ENCODE measurements at regions not wholly inside any gene's neighbourhood (a gene's known extent, or its start where the extent isn't known, plus 50 kb on each side); places are given as distances from the start of the nearest gene placed in this dataset.

GRCh38 chr4:133390198-133390855, 241.2 kb downstream of the PCDH10 start:
- Mint-ChIP-seq H3K4me1 (no peaks in the 10 kb centered on the region), H3K9me3 (peaks cover 2% of the 10 kb centered on the region), H3K27ac (no peak overlapping the region), H3K36me3 (no peaks in the 10 kb centered on the region), H3K4me3 (no peak overlapping the region)
- ATAC-seq: no peak
- DNase-seq (ENCODE audit: low spot score in 2 of 2): no peak

- peaks cover 4% of the 10 kb centered on the region for H3K9me3 Mint-ChIP-seq
Measured at GRCh38 chr4:133389029-133389428, 239.9 kb downstream of the PCDH10 start.

GRCh38 chr4:133385161-133385954, 236.3 kb downstream of the PCDH10 start:
- no peak for DNase-seq (ENCODE audit: low spot score in 2 of 2)
- ATAC-seq: no peak
- H3K9me3 Mint-ChIP-seq: peaks cover 4% of the 10 kb centered on the region
- H3K27ac Mint-ChIP-seq: no peak overlapping the region
- no peak overlapping the region for H3K4me3 Mint-ChIP-seq
- H3K36me3 Mint-ChIP-seq: no peaks in the 10 kb centered on the region
- H3K4me1 Mint-ChIP-seq: no peaks in the 10 kb centered on the region

More at GRCh38 chr4:133389029-133389428, 239.9 kb downstream of the PCDH10 start:
- DNase-seq (ENCODE audit: low spot score in 2 of 2) (no peak), ATAC-seq (no peak)
- H3K36me3 Mint-ChIP-seq: no peaks in the 10 kb centered on the region
- H3K4me1 Mint-ChIP-seq: no peaks in the 10 kb centered on the region
- H3K27ac Mint-ChIP-seq: no peak overlapping the region
- no peak overlapping the region for H3K4me3 Mint-ChIP-seq

DNA sequence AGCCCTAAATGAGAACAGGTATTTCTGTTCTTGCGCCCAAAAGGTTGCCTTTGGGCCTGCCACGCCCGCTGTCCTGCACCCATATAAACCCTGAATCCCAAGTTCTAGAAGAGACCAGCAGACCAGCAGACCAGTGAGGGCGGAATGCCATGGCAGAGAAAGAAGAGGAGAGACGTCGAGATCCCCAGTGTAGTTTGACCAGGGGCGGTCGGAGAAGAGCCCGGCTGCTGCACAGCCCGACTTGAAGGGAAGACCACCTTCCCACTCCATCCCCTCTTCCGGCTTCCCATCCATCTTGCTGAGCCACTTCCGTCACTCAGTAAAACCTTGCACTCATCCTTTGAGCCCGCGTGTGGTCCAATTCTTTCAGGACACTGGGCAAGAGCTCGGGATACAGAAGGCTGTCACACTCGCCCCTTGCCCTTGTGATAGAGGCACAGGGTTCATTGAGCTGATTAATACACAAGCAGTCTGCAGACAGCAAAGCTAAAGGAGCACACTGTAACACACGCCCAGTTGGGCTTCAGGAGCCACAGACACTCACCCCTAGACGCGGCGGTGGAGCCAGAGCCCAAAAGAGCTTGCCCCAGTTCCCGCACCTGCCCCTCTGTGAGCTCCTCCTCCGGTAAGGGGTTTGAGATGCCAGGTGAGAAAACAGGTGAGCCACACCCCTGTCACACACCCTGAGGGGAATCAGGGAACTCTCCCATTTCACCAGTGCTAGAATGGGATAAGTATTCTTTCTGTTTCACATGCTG, 230.8 kb downstream of the PCDH10 start:
- DNase-seq (ENCODE audit: low spot score in 2 of 2) (no peak), ATAC-seq (no peak)
- peaks cover 25% of the 10 kb centered on the region for H3K9me3 Mint-ChIP-seq
- H3K4me3 Mint-ChIP-seq: no peak overlapping the region
- H3K27ac Mint-ChIP-seq: no peak overlapping the region
- no peaks in the 10 kb centered on the region for H3K36me3 Mint-ChIP-seq
- no peaks in the 10 kb centered on the region for H3K4me1 Mint-ChIP-seq

DNA sequence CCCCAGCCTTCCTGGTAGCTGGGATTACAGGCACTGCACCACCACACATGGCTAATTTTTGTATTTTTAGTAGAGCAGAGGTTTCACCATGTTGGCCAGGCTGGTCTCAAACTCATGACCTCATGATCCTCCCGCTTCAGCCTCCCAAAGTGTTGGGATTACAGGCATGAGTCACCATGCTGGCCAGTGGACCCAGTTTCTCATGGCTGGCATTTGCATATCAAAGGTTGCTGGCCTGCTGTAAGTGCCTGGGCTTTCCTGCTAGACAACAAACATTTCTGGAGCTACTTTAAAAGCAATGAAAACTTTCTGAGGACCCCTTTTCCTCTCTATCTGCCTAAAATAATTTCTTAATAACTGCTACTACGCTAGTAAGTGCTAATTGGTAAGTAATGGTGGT, 228.2 kb downstream of the PCDH10 start:
- no peak overlapping the region for H3K27ac Mint-ChIP-seq
- ATAC-seq (no peak), DNase-seq (ENCODE audit: low spot score in 2 of 2) (no peak)
- H3K36me3 Mint-ChIP-seq: no peaks in the 10 kb centered on the region
- H3K4me3 Mint-ChIP-seq: no peak overlapping the region
- peaks cover 23% of the 10 kb centered on the region for H3K9me3 Mint-ChIP-seq
- H3K4me1 Mint-ChIP-seq: no peaks in the 10 kb centered on the region

DNA sequence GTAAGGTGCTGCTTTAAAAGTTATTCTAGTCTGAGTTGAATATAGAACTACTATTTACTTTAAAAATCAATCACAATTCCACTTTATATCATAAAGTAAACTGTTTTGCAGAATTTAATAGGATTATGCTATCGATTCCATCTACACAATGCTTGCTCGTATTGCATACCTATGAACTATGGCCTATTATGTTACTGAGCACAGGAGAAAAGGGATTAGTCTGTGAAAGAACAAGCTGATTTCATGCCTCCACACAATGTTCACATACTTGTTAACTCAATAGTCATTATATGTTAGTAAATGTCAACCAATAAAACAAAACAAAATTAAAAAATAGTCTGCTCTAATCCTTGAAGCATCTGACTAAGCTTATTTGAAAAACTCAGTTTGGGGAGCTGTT, 223.6 kb downstream of the PCDH10 start:
- H3K27ac Mint-ChIP-seq: no peak overlapping the region
- H3K36me3 Mint-ChIP-seq: no peaks in the 10 kb centered on the region
- H3K4me3 Mint-ChIP-seq: no peak overlapping the region
- peaks cover 5% of the 10 kb centered on the region for H3K9me3 Mint-ChIP-seq
- H3K4me1 Mint-ChIP-seq: no peaks in the 10 kb centered on the region
- DNase-seq (ENCODE audit: low spot score in 2 of 2): no peak
- no peak for ATAC-seq

- Mint-ChIP-seq H3K9me3 (peaks cover 29% of the 10 kb centered on the region), H3K4me1 (no peaks in the 10 kb centered on the region), H3K4me3 (no peak overlapping the region), H3K36me3 (no peaks in the 10 kb centered on the region), H3K27ac (no peak overlapping the region)
- ATAC-seq (no peak), DNase-seq (ENCODE audit: low spot score in 2 of 2) (no peak)
Measured at GRCh38 chr4:133355633-133356032, 206.5 kb downstream of the PCDH10 start.

DNA sequence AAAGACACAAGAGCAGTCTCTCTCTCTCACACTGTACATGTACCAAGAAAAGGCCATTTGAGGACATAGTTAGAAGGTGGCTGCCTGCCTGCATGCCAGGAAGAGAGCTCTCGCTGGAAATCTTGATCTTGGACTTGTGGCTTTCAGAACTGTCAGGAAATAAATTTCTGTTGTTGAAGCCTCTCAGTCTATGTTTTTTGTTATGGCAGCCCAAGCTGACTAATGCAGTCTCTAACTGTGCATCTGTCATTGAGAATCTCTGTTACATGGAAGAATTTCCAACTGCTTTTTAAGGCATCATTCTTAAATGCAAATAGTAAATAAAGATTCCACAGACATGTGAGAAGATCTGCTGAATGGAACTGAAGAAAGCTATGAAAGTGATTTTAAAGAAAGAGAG, 198.3 kb downstream of the PCDH10 start:
- no peak for ATAC-seq
- DNase-seq (ENCODE audit: low spot score in 2 of 2): no peak
- H3K36me3 Mint-ChIP-seq: no peaks in the 10 kb centered on the region
- no peak overlapping the region for H3K27ac Mint-ChIP-seq
- peaks cover 19% of the 10 kb centered on the region for H3K9me3 Mint-ChIP-seq
- no peaks in the 10 kb centered on the region for H3K4me1 Mint-ChIP-seq
- no peak overlapping the region for H3K4me3 Mint-ChIP-seq

GRCh38 chr4:133324491-133324890, 175.4 kb downstream of the PCDH10 start:
- H3K27ac Mint-ChIP-seq: no peak overlapping the region
- H3K9me3 Mint-ChIP-seq: peaks cover 19% of the 10 kb centered on the region
- H3K36me3 Mint-ChIP-seq: no peaks in the 10 kb centered on the region
- DNase-seq (ENCODE audit: low spot score in 2 of 2) (no peak), ATAC-seq (no peak)
- no peak overlapping the region for H3K4me3 Mint-ChIP-seq
- H3K4me1 Mint-ChIP-seq: no peaks in the 10 kb centered on the region

GRCh38 chr4:133323670-133324069, 174.6 kb downstream of the PCDH10 start:
- no peaks in the 10 kb centered on the region for H3K36me3 Mint-ChIP-seq
- no peak overlapping the region for H3K4me3 Mint-ChIP-seq
- no peaks in the 10 kb centered on the region for H3K4me1 Mint-ChIP-seq
- no peak for DNase-seq (ENCODE audit: low spot score in 2 of 2)
- no peak overlapping the region for H3K27ac Mint-ChIP-seq
- ATAC-seq: no peak
- peaks cover 15% of the 10 kb centered on the region for H3K9me3 Mint-ChIP-seq

GRCh38 chr4:133320576-133321170, 171.6 kb downstream of the PCDH10 start:
- no peak for ATAC-seq
- peaks cover 12% of the 10 kb centered on the region for H3K9me3 Mint-ChIP-seq
- DNase-seq (ENCODE audit: low spot score in 2 of 2): no peak
- H3K4me1 Mint-ChIP-seq: no peaks in the 10 kb centered on the region
- no peaks in the 10 kb centered on the region for H3K36me3 Mint-ChIP-seq
- H3K4me3 Mint-ChIP-seq: no peak overlapping the region
- no peak overlapping the region for H3K27ac Mint-ChIP-seq

DNA sequence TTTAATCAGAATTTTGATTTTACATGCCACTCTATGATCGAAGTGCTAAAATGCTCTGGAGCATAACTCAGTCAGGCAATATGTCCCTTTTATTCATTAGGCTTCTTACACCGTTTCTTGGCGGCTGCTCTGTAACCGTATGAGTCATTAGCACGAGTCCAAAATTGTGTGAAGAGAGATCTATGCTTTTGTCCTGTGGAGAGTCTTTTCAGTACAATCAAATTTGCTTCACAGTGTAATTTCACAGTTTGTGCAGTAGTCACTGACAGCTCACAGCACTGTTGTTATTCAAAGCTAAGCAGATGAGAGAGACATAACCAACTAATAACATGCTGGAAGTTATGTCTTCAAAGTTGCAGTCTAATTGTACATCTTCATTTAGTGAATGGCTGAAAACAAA, 167.8 kb downstream of the PCDH10 start:
- ATAC-seq (no peak), DNase-seq (ENCODE audit: low spot score in 2 of 2) (no peak)
- Mint-ChIP-seq H3K36me3 (no peaks in the 10 kb centered on the region), H3K9me3 (peaks cover 7% of the 10 kb centered on the region), H3K4me1 (no peaks in the 10 kb centered on the region), H3K4me3 (no peak overlapping the region), H3K27ac (no peak overlapping the region)

DNA sequence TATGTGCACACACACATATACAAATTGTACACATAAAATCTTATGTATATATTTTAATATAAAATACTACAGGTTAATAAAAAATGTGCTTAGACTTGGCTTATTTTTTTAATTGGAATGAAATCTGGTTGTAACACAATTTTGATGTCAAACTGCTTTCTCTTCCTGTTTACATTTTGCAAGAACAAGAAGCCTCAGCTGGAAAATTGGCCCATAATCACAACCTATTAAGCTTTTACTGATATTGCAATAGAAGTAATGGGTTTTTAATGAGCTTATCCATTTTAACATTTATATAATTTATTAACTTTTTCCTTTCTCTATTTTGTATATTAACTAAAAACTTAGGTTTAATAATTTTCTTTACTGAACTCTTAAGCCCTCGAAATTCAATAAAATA, 165.9 kb downstream of the PCDH10 start:
- Mint-ChIP-seq H3K36me3 (no peaks in the 10 kb centered on the region), H3K4me3 (no peak overlapping the region), H3K4me1 (no peaks in the 10 kb centered on the region), H3K27ac (no peak overlapping the region), H3K9me3 (peaks cover 11% of the 10 kb centered on the region)
- ATAC-seq (no peak), DNase-seq (ENCODE audit: low spot score in 2 of 2) (no peak)

- ATAC-seq (no peak), DNase-seq (ENCODE audit: low spot score in 2 of 2) (no peak)
- Mint-ChIP-seq H3K4me3 (no peak overlapping the region), H3K27ac (no peak overlapping the region), H3K9me3 (peaks cover 2% of the 10 kb centered on the region), H3K4me1 (no peaks in the 10 kb centered on the region), H3K36me3 (no peaks in the 10 kb centered on the region)
Measured at GRCh38 chr4:133287396-133287795, 138.3 kb downstream of the PCDH10 start.

DNA sequence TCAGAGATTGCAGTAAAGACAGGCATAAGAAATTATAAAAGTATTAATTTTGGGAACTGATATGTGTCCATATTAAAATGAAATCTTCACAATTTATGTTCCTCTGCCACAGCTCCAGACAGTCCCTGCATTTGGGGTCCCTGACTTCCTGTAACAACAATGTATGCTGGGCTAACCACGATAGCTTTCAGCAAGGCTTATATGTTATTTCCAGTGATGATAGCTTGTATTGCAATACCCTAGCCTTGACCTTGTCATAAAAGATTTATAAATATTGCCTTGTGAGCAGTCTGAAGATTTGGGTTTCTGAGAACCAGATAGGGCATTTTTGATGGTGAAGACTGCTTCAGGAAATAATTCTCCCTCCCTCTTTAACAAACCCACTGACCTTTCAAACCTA, 129.5 kb downstream of the PCDH10 start:
- Mint-ChIP-seq H3K4me1 (no peaks in the 10 kb centered on the region), H3K9me3 (peaks cover 3% of the 10 kb centered on the region)

More for the DNA sequence above, 129.5 kb downstream of the PCDH10 start:
- H3K27ac Mint-ChIP-seq: no peak overlapping the region
- H3K4me3 Mint-ChIP-seq: no peak overlapping the region
- DNase-seq (ENCODE audit: low spot score in 2 of 2): no peak
- ATAC-seq: no peak
- H3K36me3 Mint-ChIP-seq: no peaks in the 10 kb centered on the region

Data from stimulated activated effector memory CD8-positive, alpha-beta T cell treated with anti-CD3 and anti-CD28 coated beads, Interleukin-12 subunit alpha, Interleukin-12 subunit beta, amount 100 ng/mL, for 72 hours (primary cell).